Transverse colon (tissue), 4 donors: ENCODE measurements at regions not wholly inside any gene's neighbourhood (a gene's known extent, or its start where the extent isn't known, plus 50 kb on each side); places are given as distances from the start of the nearest gene placed in this dataset.

ENCODE experiments used
- DNase-seq: peaks from one replicate; pipeline ENCODE4 v3.0.0-alpha.2; 2019
- H3K27ac ChIP-seq, 4 donors: fragments of 200-600 bp; sonication (generic); 2 replicates each; pipeline ENCODE4 v1.5.1; 2016 to 2018; ENCODE audit warnings: inconsistent platforms in 4 of 4
- H3K27me3 ChIP-seq: fragments of 200-600 bp; sonication (generic); 2 replicates; pipeline ENCODE4 v1.5.1; 2017; ENCODE audit warnings: inconsistent platforms
- H3K36me3 ChIP-seq, 4 donors: fragments of 200-600 bp; sonication (generic); 2 replicates each; pipeline ENCODE4 v1.5.1; 2017 to 2019; ENCODE audit warnings: inconsistent platforms in 4 of 4
- H3K4me1 ChIP-seq, 4 donors: fragments of 200-600 bp; sonication (generic); 2 replicates each; pipeline ENCODE4 v1.5.1; 2017 to 2020; ENCODE audit warnings: inconsistent platforms in 4 of 4
- H3K4me3 ChIP-seq, 4 donors: fragments of 200-600 bp; sonication (generic); 1 replicate in 1 of 4; 2 replicates in 3 of 4; pipeline versions ENCODE4 v1.5.1 to v1.6.1; 2017 to 2019; ENCODE audit warnings: inconsistent platforms in 4 of 4
- H3K9me3 ChIP-seq, 2 donors: fragments of 200-600 bp; sonication (generic); 2 replicates each; pipeline ENCODE4 v1.5.1; 2017 to 2019; ENCODE audit warnings: inconsistent platforms in 2 of 2
- EP300 ChIP-seq: sonication (generic); formaldehyde crosslinking; IDR thresholded peaks from one replicate; pipeline ENCODE4 v1.6.1; 2017; ENCODE audit warnings: antibody characterized with exemption, low read depth
- POLR2A ChIP-seq: fragments of 450-650 bp; IDR thresholded peaks from one replicate; pipeline ENCODE4 v1.6.1; 2016; ENCODE audit warnings: antibody characterized with exemption, mild to moderate bottlenecking, moderate library complexity
- POLR2AphosphoS5 ChIP-seq, 3 donors: sonication (generic); formaldehyde crosslinking; IDR thresholded peaks; one replicate each; pipeline ENCODE4 v1.6.1; 2016; ENCODE audit warnings: antibody characterized with exemption in 3 of 3
- WGBS, 2 donors: methylation state at CpG; one replicate each; pipeline ENCODE4 v1.1.5; 2018; ENCODE audit warnings: low coverage in 1 of 2; 5-methylcytosine and 5-hydroxymethylcytosine counted together
- in situ Hi-C, 4 donors: fragments of 200-750 bp; cut with MboI; loops; one replicate each; pipeline versions ENCODE4 v1.15.0 to v1.15.1; 2017; ENCODE audit warnings: low sequenced_read_pairs in 3 of 4, low pct_ligation_motif_present in 1 of 4, low pct_unique_long_range_greater_than_20kb in 1 of 4
- intact Hi-C: fragments of 100-400 bp; cut with DNase I; formaldehyde crosslinking; loops from one replicate; pipeline ENCODE4 v1.15.1; 2023; ENCODE audit warnings: low total_unique reads
- TF ChIP-seq, protein P1 (sequence below), 5 experiments: fragments of 200-600 bp in 3 of 5; fragments of 450-650 bp in 2 of 5; sonication (generic) in 3 of 5; IDR thresholded peaks; 1 replicate in 2 of 5; 2 replicates in 3 of 5; pipeline ENCODE4 v1.5.1; 2016 to 2017; ENCODE audit warnings: antibody characterized with exemption in 5 of 5, inconsistent platforms in 3 of 5, mild to moderate bottlenecking in 2 of 5, moderate library complexity in 1 of 5

DNA sequence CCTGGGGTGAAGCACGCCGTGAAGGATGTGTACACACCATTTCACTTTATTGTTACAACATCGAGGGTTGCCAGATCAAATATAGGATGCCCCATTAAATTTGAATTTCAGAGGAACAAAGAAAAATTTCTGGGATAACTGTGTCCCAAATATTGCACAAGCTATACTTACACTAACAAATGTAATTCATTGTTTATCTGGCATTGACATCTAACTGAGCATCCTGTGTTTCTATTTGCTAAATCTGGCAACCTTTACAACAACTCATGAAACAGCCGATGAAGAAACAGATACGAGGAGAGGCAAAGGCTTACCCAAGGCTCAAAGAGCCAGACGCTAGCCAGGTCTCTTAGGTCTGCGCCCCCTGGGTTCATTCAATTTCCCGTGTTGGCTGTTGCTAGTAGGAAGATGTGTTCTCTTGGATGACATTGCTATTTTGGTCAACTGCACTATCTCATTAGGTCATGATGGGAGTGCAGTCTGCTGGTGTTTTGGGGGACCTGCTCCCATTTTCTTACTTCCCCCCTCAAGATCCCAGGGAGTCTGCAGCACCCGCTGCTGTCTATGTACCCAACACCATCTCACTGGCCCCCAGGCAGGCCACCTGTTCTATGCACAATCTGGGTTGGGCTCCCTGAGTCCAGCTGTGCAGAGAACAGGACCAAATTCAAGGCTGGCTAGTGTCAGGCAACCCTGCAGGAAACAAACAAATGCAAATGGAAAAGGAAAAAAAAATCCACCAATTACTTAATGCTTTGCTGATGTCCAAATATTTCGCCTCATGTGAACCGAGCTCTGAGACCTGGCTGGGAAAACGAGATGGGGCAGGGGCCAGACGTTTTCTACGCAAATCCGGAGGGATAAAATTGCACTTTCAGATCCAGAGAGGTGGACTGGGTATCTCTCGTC, 560.9 kb downstream of the MIAT start:
- intact Hi-C loops (loop anchor here (5.0 to 10.0 kb wide), 2 partner anchors 111 to 577 kb away; no protein-coding TSS in a partner anchor), in situ Hi-C loops (loop anchor here in 1 of 4 donors (25.0 kb wide), 1 partner anchor 106 kb away; no protein-coding TSS in a partner anchor)
- Histone ChIP-seq H3K27me3 (peaks cover 3% of the 10 kb centered on the region), H3K9me3 (no peaks in the 10 kb centered on the region), H3K4me1 (peaks cover 0 to under 1% (median under 1%) of the 10 kb centered on the region in 4 donors), H3K27ac (peak overlapping the region in 2 of 4 donors; percentile 21 to 22), H3K36me3 (no peaks in the 10 kb centered on the region), H3K4me3 (no peak overlapping the region)
- DNase-seq: no peak
- TF ChIP-seq POLR2AphosphoS5 (IDR thresholded peaks at IDR 0.05) (no peak), POLR2A (no peak), EP300 (no peak)
- TF ChIP-seq, protein P1, sequence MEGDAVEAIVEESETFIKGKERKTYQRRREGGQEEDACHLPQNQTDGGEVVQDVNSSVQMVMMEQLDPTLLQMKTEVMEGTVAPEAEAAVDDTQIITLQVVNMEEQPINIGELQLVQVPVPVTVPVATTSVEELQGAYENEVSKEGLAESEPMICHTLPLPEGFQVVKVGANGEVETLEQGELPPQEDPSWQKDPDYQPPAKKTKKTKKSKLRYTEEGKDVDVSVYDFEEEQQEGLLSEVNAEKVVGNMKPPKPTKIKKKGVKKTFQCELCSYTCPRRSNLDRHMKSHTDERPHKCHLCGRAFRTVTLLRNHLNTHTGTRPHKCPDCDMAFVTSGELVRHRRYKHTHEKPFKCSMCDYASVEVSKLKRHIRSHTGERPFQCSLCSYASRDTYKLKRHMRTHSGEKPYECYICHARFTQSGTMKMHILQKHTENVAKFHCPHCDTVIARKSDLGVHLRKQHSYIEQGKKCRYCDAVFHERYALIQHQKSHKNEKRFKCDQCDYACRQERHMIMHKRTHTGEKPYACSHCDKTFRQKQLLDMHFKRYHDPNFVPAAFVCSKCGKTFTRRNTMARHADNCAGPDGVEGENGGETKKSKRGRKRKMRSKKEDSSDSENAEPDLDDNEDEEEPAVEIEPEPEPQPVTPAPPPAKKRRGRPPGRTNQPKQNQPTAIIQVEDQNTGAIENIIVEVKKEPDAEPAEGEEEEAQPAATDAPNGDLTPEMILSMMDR (IDR thresholded peaks at IDR 0.05): no peak
- WGBS, 2 donors: 53 to 66% methylated on average over 8 to 16 of the region's 16 CpGs

DNA sequence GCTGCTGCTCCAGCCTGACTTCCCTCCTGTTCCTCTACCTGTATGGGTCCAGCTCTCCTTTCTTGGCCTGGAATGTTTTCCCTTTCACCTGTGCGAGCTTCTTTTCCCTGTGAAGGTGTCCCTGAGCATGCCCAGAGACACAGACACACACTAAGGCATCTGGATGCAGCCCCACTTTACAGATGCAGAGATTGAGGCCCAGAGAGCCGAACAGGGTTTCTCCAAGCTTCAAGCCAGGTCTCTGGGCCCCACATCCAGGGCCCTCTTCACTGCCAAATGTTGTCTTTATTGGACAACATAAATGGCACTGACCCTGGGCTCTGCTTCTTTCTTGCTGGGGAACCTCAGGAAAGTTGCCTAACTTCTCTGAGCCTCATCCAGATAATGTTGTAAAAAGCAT, 561.6 kb downstream of the MIAT start:
- H3K9me3 ChIP-seq: no peaks in the 10 kb centered on the region
- H3K27ac ChIP-seq: peak overlapping the region in 2 of 4 donors; percentile 21 to 22

DNA sequence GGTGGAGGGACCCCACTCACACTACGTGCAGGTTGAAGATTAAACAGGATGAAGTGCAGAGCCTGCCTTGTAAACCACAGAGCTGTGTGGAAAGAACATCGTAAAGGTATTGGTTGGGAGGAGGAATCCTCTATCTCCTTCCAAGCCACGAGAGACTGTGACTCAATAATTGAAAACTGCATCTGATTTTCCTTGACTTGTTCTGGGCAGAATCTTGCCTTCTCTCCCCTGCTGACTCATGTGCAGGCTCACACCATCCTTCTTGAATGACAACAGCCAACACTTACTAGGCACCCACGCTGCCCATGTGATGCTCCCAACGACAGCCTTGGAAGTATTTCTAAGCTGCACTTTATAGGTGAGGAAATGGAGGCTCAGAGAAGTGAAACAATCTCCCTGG, 563.0 kb downstream of the MIAT start:
- peak overlapping the region in 2 of 4 donors; percentile 36 to 43 for H3K27ac ChIP-seq
- no peaks in the 10 kb centered on the region for H3K36me3 ChIP-seq
- peaks cover 3% of the 10 kb centered on the region for H3K27me3 ChIP-seq
- in situ Hi-C loops: loop anchor here in 1 of 4 donors (25.0 kb wide), 1 partner anchor 108 kb away; no protein-coding TSS in a partner anchor
- TF ChIP-seq EP300: no peak
- no peak for TF ChIP-seq POLR2A
- TF ChIP-seq POLR2AphosphoS5 (IDR thresholded peaks at IDR 0.05): no peak
- TF ChIP-seq, protein P1 (IDR thresholded peaks at IDR 0.05): no peak
- intact Hi-C loops: no loop called here
- H3K4me3 ChIP-seq: no peak overlapping the region
- 41% methylated on average over 5 of the region's 5 CpGs; no CpG with 5 or more reads in 1 of the 2 donors for WGBS, 2 donors
- no peaks in the 10 kb centered on the region for H3K4me1 ChIP-seq
- H3K9me3 ChIP-seq: no peaks in the 10 kb centered on the region
- no peak for DNase-seq

More for the DNA sequence above, 561.6 kb downstream of the MIAT start:
- no peak for DNase-seq
- 74% methylated on average over 2 of the region's 2 CpGs; no CpG with 5 or more reads in 1 of the 2 donors for WGBS, 2 donors
- in situ Hi-C loops (loop anchor here in 1 of 4 donors (25.0 kb wide), 1 partner anchor 107 kb away; no protein-coding TSS in a partner anchor), intact Hi-C loops (loop anchor here (5.0 to 10.0 kb wide), 2 partner anchors 112 to 576 kb away; no protein-coding TSS in a partner anchor)
- no peaks in the 10 kb centered on the region for H3K36me3 ChIP-seq
- H3K4me1 ChIP-seq: no peaks in the 10 kb centered on the region
- TF ChIP-seq, protein P1 (IDR thresholded peaks at IDR 0.05): no peak
- no peak for TF ChIP-seq POLR2A
- no peak for TF ChIP-seq POLR2AphosphoS5 (IDR thresholded peaks at IDR 0.05)
- H3K27me3 ChIP-seq: peaks cover 3% of the 10 kb centered on the region
- no peak overlapping the region for H3K4me3 ChIP-seq

DNA sequence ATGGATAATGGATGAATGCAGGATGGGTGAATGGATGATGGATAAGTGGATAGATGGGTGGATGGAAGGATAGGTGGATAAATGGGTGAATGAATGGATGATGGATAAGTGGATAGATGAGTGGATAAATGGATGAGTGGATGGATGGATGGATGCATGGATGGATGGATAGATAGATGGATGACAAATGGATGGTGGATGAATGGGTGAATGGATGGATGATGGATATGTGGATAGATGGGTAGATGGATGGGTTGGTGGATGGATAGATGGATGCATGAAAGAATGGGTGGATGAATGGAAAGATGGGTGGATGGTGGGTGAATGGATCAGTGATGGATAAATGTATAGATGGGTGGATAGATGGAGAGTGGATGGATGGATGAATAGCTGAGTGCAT, 564.8 kb downstream of the MIAT start:
- DNase-seq: no peak
- Histone ChIP-seq H3K36me3 (no peaks in the 10 kb centered on the region), H3K9me3 (no peaks in the 10 kb centered on the region), H3K4me1 (no peaks in the 10 kb centered on the region), H3K4me3 (no peak overlapping the region), H3K27me3 (peaks cover under 1% of the 10 kb centered on the region), H3K27ac (no peak overlapping the region)
- TF ChIP-seq, protein P1 (IDR thresholded peaks at IDR 0.05): no peak
- no peak for TF ChIP-seq EP300
- no peak for TF ChIP-seq POLR2AphosphoS5 (IDR thresholded peaks at IDR 0.05)
- TF ChIP-seq POLR2A: no peak
- intact Hi-C loops (no loop called here), in situ Hi-C loops (loop anchor here in 1 of 4 donors (25.0 kb wide), 1 partner anchor 110 kb away; no protein-coding TSS in a partner anchor)
